HG02981 (cell line): ENCODE measurements at regions not wholly inside any gene's neighbourhood (a gene's known extent, or its start where the extent isn't known, plus 50 kb on each side); places are given as distances from the start of the nearest gene placed in this dataset.

Source experiments
- ATAC-seq: cut with Tn5 transposase; IDR thresholded peaks from one replicate; pipeline ENCODE4 v1.9.1; 2021; ENCODE audit warnings: mild to moderate bottlenecking, moderate library complexity; ENCODE audit not compliant: unreplicated experiment

- no peak for ATAC-seq
Measured at GRCh38 chr3:178058629-178059028, 477.6 kb upstream of the KCNMB2 start.

- ATAC-seq, result no peak
Measured at GRCh38 chr3:178059119-178059518, 477.1 kb upstream of the KCNMB2 start.

GRCh38 chr3:178059836-178060235, 476.4 kb upstream of the KCNMB2 start:
- ATAC-seq, result no peak

- no peak for ATAC-seq
Measured at GRCh38 chr3:178060407-178060806, 475.8 kb upstream of the KCNMB2 start.

- ATAC-seq, result no peak
Measured at GRCh38 chr3:178062126-178062525, 474.1 kb upstream of the KCNMB2 start.

GRCh38 chr3:178063461-178063860, 472.8 kb upstream of the KCNMB2 start:
- no peak for ATAC-seq

GRCh38 chr3:178067721-178068120, 468.5 kb upstream of the KCNMB2 start:
- no peak for ATAC-seq

GRCh38 chr3:178072391-178073305, 463.6 kb upstream of the KCNMB2 start:
- no peak for ATAC-seq

- ATAC-seq, result no peak
Measured at GRCh38 chr3:178073366-178073765, 462.9 kb upstream of the KCNMB2 start.

GRCh38 chr3:178075344-178075743, 460.9 kb upstream of the KCNMB2 start:
- no peak for ATAC-seq

- ATAC-seq, result no peak
Measured at GRCh38 chr3:178078953-178079352, 457.3 kb upstream of the KCNMB2 start.

- no peak for ATAC-seq
Measured at GRCh38 chr3:178079966-178080365, 456.3 kb upstream of the KCNMB2 start.

- no peak for ATAC-seq
Measured at GRCh38 chr3:178082326-178082906, 453.8 kb upstream of the KCNMB2 start.

- ATAC-seq, result no peak
Measured at GRCh38 chr3:178083906-178084866, 452.1 kb upstream of the KCNMB2 start.

- ATAC-seq, result no peak
Measured at GRCh38 chr3:178084938-178085816, 451.1 kb upstream of the KCNMB2 start.

GRCh38 chr3:178085817-178086123, 450.5 kb upstream of the KCNMB2 start:
- no peak for ATAC-seq

- ATAC-seq, result no peak
Measured at GRCh38 chr3:178086144-178086825, 450.0 kb upstream of the KCNMB2 start.

- no peak for ATAC-seq
Measured at GRCh38 chr3:178087376-178087775, 448.9 kb upstream of the KCNMB2 start.

GRCh38 chr3:178088963-178089362, 447.3 kb upstream of the KCNMB2 start:
- ATAC-seq, result no peak

- no peak for ATAC-seq
Measured at GRCh38 chr3:178090899-178091298, 445.3 kb upstream of the KCNMB2 start.
